Cardiac muscle cell (in vitro differentiated cells and primary cell): ENCODE measurements at regions not wholly inside any gene's neighbourhood (a gene's known extent, or its start where the extent isn't known, plus 50 kb on each side); places are given as distances from the start of the nearest gene placed in this dataset.
A peak's percentile ranks its signal among the peaks of the same experiment; 100 is the strongest.
"Not testable (repeated sequence)": the region's sequence is repeated elsewhere in the genome, so short reads cannot be mapped to it uniquely, and the experiment has no call there.

ENCODE experiments used
- DNase-seq, 2 donors: peaks; one replicate each; pipeline versions ENCODE4 v3.0.0 to v3.0.0-alpha.2; 2010 to 2017; ENCODE audit warnings: low read depth in 1 of 2, low spot score in 1 of 2
- H3K27ac ChIP-seq: fragments of 200-600 bp; sonication (generic); 2 replicates; pipeline ENCODE4 v1.5.1; 2016
- H3K27me3 ChIP-seq: fragments of 200-600 bp; sonication (generic); 2 replicates; pipeline ENCODE4 v1.6.0; 2016; ENCODE audit warnings: control low read depth
- H3K36me3 ChIP-seq: fragments of 200-600 bp; sonication (generic); 2 replicates; pipeline ENCODE4 v1.5.1; 2016; ENCODE audit warnings: control low read depth
- H3K4me1 ChIP-seq: fragments of 200-600 bp; sonication (generic); 2 replicates; pipeline ENCODE4 v1.8.1; 2017; ENCODE audit warnings: low read depth, mild to moderate bottlenecking, mixed run types
- H3K4me3 ChIP-seq: fragments of 200-600 bp; sonication (generic); 2 replicates; pipeline ENCODE4 v1.5.1; 2016; ENCODE audit warnings: mild to moderate bottlenecking
- H3K9me3 ChIP-seq: fragments of 200-600 bp; sonication (generic); 2 replicates; pipeline ENCODE4 v1.5.1; 2017; ENCODE audit warnings: low read depth, mild to moderate bottlenecking, control low read depth
- CTCF ChIP-seq: IDR thresholded peaks from 2 replicates; pipeline ENCODE4 v1.5.1; 2012; ENCODE audit warnings: low read depth, mild to moderate bottlenecking, low read length

- peak in 1 of 2 donors; percentile 93 for DNase-seq
- H3K27me3 ChIP-seq = no peaks in the 10 kb centered on the region
- H3K36me3 ChIP-seq = no peaks in the 10 kb centered on the region
- H3K4me3 ChIP-seq = no peak overlapping the region
- no peaks in the 10 kb centered on the region for H3K9me3 ChIP-seq
- no peak for TF ChIP-seq CTCF
- peak overlapping the region; percentile 96 for H3K27ac ChIP-seq
- peaks cover 91% of the 10 kb centered on the region for H3K4me1 ChIP-seq
Measured at GRCh38 chr10:114719311-114719710, 61.2 kb upstream of the ABLIM1 start.

GRCh38 chr10:114720023-114720422 is 61.9 kb upstream of the ABLIM1 start:
- not testable (repeated sequence) for H3K36me3 ChIP-seq, H3K27me3 ChIP-seq, DNase-seq, H3K9me3 ChIP-seq, H3K4me3 ChIP-seq
- peak overlapping the region; percentile 96 for H3K27ac ChIP-seq
- peaks cover 84% of the 10 kb centered on the region for H3K4me1 ChIP-seq

GRCh38 chr10:114720685-114721278 is 62.7 kb upstream of the ABLIM1 start:
- Histone ChIP-seq H3K27me3 (no peaks in the 10 kb centered on the region), H3K36me3 (no peaks in the 10 kb centered on the region), H3K4me3 (no peak overlapping the region), H3K9me3 (no peaks in the 10 kb centered on the region), H3K27ac (peak overlapping the region; percentile 96), H3K4me1 (peaks cover 77% of the 10 kb centered on the region)
- no peak for TF ChIP-seq CTCF
- peak in 1 of 2 donors; percentile 91 for DNase-seq

GRCh38 chr10:114722136-114722535 is 64.1 kb upstream of the ABLIM1 start:
- H3K27me3 ChIP-seq, H3K9me3 ChIP-seq, DNase-seq, H3K36me3 ChIP-seq, H3K4me3 ChIP-seq: not testable (repeated sequence)
- Histone ChIP-seq H3K27ac (peak overlapping the region; percentile 96), H3K4me1 (peaks cover 65% of the 10 kb centered on the region)

GRCh38 chr10:114723361-114723760 is 65.3 kb upstream of the ABLIM1 start:
- no peaks in the 10 kb centered on the region for H3K27me3 ChIP-seq
- H3K4me3 ChIP-seq = no peak overlapping the region
- H3K36me3 ChIP-seq = no peaks in the 10 kb centered on the region
- H3K27ac ChIP-seq = peak overlapping the region; percentile 96
- no peaks in the 10 kb centered on the region for H3K9me3 ChIP-seq
- H3K4me1 ChIP-seq = peaks cover 60% of the 10 kb centered on the region
- DNase-seq = no peak
- TF ChIP-seq CTCF = no peak

GRCh38 chr10:114723991-114724715 is 66.1 kb upstream of the ABLIM1 start:
- Histone ChIP-seq H3K36me3 (no peaks in the 10 kb centered on the region), H3K27ac (peak overlapping the region; percentile 96), H3K27me3 (no peaks in the 10 kb centered on the region), H3K9me3 (no peaks in the 10 kb centered on the region), H3K4me1 (peaks cover 52% of the 10 kb centered on the region), H3K4me3 (no peak overlapping the region)
- no peak for DNase-seq
- TF ChIP-seq CTCF = no peak
